Ascending aorta (tissue), 2 donors: ENCODE measurements at regions not wholly inside any gene's neighbourhood (a gene's known extent, or its start where the extent isn't known, plus 50 kb on each side); places are given as distances from the start of the nearest gene placed in this dataset.

Source experiments
- DNase-seq, 2 donors: peaks; one replicate each; pipeline ENCODE4 v3.0.0-alpha.2; 2019; ENCODE audit warnings: low spot score in 2 of 2
- H3K27ac ChIP-seq, 2 donors: fragments of 200-600 bp; sonication (generic); one replicate each; pipeline ENCODE4 v1.5.1; 2016 to 2017; ENCODE audit warnings: mild to moderate bottlenecking in 1 of 2
- H3K27me3 ChIP-seq: fragments of 200-600 bp; sonication (generic); one replicate; pipeline ENCODE4 v1.5.1; 2017
- H3K36me3 ChIP-seq, 2 donors: fragments of 200-600 bp; sonication (generic); one replicate each; pipeline ENCODE4 v1.5.1; 2016
- H3K4me1 ChIP-seq, 2 donors: fragments of 200-600 bp; sonication (generic); one replicate each; pipeline ENCODE4 v1.5.1; 2016 to 2017; ENCODE audit warnings: mild to moderate bottlenecking in 1 of 2
- H3K4me3 ChIP-seq, 2 donors: fragments of 200-600 bp; sonication (generic); one replicate each; pipeline ENCODE4 v1.5.1; 2016 to 2017; ENCODE audit warnings: mild to moderate bottlenecking in 1 of 2
- H3K9me3 ChIP-seq, 2 donors: fragments of 200-600 bp; sonication (generic); one replicate each; pipeline ENCODE4 v1.5.1; 2016
- CTCF ChIP-seq, 3 experiments: fragments of 200-600 bp in 2 of 3; fragments of 450-650 bp in 1 of 3; sonication (generic) in 2 of 3; IDR thresholded peaks; one replicate each; pipeline ENCODE4 v1.5.1; 2016 to 2019; ENCODE audit warnings: antibody characterized with exemption in 3 of 3, mild to moderate bottlenecking in 1 of 3, moderate library complexity in 1 of 3
- intact Hi-C: fragments of 100-400 bp; cut with DNase I; formaldehyde crosslinking; loops from one replicate; pipeline ENCODE4 v1.15.1; 2023

- Histone ChIP-seq H3K27ac (no peak overlapping the region), H3K27me3 (no peaks in the 10 kb centered on the region), H3K4me3 (no peak overlapping the region), H3K9me3 (no peaks in the 10 kb centered on the region), H3K36me3 (no peaks in the 10 kb centered on the region), H3K4me1 (no peaks in the 10 kb centered on the region)
- intact Hi-C loops: no loop called here
- no peak for TF ChIP-seq CTCF (IDR thresholded peaks at IDR 0.05)
- no peak for DNase-seq
Measured at GRCh38 chr2:153068052-153068451, 349.6 kb downstream of the ARL6IP6 start.

GRCh38 chr2:153059338-153060052 lies 341.1 kb downstream of the ARL6IP6 start:
- H3K27ac ChIP-seq: no peak overlapping the region
- H3K4me3 ChIP-seq: no peak overlapping the region
- no peaks in the 10 kb centered on the region for H3K4me1 ChIP-seq
- no peaks in the 10 kb centered on the region for H3K36me3 ChIP-seq
- TF ChIP-seq CTCF (IDR thresholded peaks at IDR 0.05): no peak
- intact Hi-C loops: no loop called here
- DNase-seq: no peak
- no peaks in the 10 kb centered on the region for H3K9me3 ChIP-seq
- H3K27me3 ChIP-seq: no peaks in the 10 kb centered on the region

- no peak overlapping the region for H3K27ac ChIP-seq
- no peaks in the 10 kb centered on the region for H3K36me3 ChIP-seq
- no peak for TF ChIP-seq CTCF (IDR thresholded peaks at IDR 0.05)
- DNase-seq: no peak
- H3K9me3 ChIP-seq: no peaks in the 10 kb centered on the region
- no peak overlapping the region for H3K4me3 ChIP-seq
- intact Hi-C loops: no loop called here
- no peaks in the 10 kb centered on the region for H3K27me3 ChIP-seq
- no peaks in the 10 kb centered on the region for H3K4me1 ChIP-seq
Measured at GRCh38 chr2:153057743-153058142, 339.3 kb downstream of the ARL6IP6 start.

GRCh38 chr2:153055182-153055581 lies 336.8 kb downstream of the ARL6IP6 start:
- intact Hi-C loops: no loop called here
- Histone ChIP-seq H3K27me3 (no peaks in the 10 kb centered on the region), H3K4me1 (no peaks in the 10 kb centered on the region), H3K9me3 (no peaks in the 10 kb centered on the region), H3K36me3 (no peaks in the 10 kb centered on the region), H3K4me3 (no peak overlapping the region), H3K27ac (no peak overlapping the region)
- no peak for DNase-seq
- TF ChIP-seq CTCF (IDR thresholded peaks at IDR 0.05): no peak

GRCh38 chr2:153052807-153053559 lies 334.6 kb downstream of the ARL6IP6 start:
- TF ChIP-seq CTCF (IDR thresholded peaks at IDR 0.05): no peak
- H3K4me1 ChIP-seq: no peaks in the 10 kb centered on the region
- intact Hi-C loops: no loop called here
- no peaks in the 10 kb centered on the region for H3K36me3 ChIP-seq
- H3K9me3 ChIP-seq: no peaks in the 10 kb centered on the region
- H3K4me3 ChIP-seq: no peak overlapping the region
- no peaks in the 10 kb centered on the region for H3K27me3 ChIP-seq
- H3K27ac ChIP-seq: no peak overlapping the region
- DNase-seq: no peak
